ENCODE measurements at regions not wholly inside any gene's neighbourhood (a gene's known extent, or its start where the extent isn't known, plus 50 kb on each side); places are given as distances from the start of the nearest gene placed in this dataset.

DNA sequence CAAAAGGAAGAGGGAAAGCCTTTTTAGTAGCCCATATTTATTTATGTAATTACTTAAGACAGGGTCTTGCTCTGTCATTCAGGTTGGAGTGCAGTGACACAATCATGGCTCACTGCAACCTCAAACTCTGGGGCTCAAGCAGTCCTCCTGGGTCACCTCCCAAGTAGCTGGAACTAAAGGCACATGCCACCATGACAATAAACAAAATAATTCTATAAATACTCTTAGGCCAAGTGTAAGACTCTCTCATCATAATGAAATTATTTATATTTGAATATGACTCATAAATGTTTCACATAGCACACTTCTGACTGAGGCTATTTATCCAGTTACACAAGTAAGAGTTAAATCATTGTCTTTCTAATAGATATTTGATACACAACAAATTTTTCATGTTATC is 314.7 kb downstream of the AMY1C start:
- no peaks in the 10 kb centered on the region for H3K27me3 ChIP-seq (ENCODE audit: low read depth)
- intact Hi-C loops (cut with micrococcal nuclease): no loop called here
- H3K4me1 ChIP-seq: no peaks in the 10 kb centered on the region
- TF ChIP-seq, protein P1, sequence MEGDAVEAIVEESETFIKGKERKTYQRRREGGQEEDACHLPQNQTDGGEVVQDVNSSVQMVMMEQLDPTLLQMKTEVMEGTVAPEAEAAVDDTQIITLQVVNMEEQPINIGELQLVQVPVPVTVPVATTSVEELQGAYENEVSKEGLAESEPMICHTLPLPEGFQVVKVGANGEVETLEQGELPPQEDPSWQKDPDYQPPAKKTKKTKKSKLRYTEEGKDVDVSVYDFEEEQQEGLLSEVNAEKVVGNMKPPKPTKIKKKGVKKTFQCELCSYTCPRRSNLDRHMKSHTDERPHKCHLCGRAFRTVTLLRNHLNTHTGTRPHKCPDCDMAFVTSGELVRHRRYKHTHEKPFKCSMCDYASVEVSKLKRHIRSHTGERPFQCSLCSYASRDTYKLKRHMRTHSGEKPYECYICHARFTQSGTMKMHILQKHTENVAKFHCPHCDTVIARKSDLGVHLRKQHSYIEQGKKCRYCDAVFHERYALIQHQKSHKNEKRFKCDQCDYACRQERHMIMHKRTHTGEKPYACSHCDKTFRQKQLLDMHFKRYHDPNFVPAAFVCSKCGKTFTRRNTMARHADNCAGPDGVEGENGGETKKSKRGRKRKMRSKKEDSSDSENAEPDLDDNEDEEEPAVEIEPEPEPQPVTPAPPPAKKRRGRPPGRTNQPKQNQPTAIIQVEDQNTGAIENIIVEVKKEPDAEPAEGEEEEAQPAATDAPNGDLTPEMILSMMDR (IDR thresholded peaks at IDR 0.05; ENCODE audit: borderline replicate concordance): no peak
- no peaks in the 10 kb centered on the region for H3K36me3 ChIP-seq
- H3K4me3 ChIP-seq: no peak overlapping the region
- DNase-seq: no peak
- H3K27ac ChIP-seq (replicated peaks): no peak overlapping the region
- H3K9me3 ChIP-seq (replicated peaks): no peaks in the 10 kb centered on the region

DNA sequence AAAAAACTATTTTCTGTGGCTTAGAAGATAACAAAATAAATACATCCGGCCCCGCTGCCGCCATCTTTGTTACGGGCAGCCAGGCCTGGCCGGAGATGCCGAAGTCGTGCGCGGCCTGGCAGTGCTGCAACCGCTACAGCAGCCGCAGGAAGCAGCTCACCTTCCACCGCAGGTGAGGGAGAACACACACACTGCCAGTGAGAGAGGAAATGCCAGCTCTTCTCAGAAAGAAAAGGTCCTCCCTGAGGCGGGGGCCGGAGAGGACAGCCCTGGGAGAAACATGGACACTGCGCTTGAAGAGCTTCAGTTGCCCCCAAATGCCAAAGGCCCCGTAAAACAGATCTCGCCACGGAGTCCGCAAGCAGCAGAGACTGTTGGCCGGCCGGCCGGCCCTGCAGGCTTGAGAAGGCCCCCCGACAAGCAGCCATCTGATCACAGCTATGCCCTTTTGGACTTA is 323.2 kb downstream of the AMY1C start:
- H3K4me1 ChIP-seq: no peaks in the 10 kb centered on the region
- no peaks in the 10 kb centered on the region for H3K27me3 ChIP-seq (ENCODE audit: low read depth)
- H3K9me3 ChIP-seq (replicated peaks): no peaks in the 10 kb centered on the region
- H3K4me3 ChIP-seq: no peak overlapping the region
- intact Hi-C loops (cut with micrococcal nuclease): no loop called here
- H3K27ac ChIP-seq (replicated peaks): no peak overlapping the region
- TF ChIP-seq, protein P1 (IDR thresholded peaks at IDR 0.05; ENCODE audit: borderline replicate concordance): no peak
- H3K36me3 ChIP-seq: no peaks in the 10 kb centered on the region
- DNase-seq: no peak

DNA sequence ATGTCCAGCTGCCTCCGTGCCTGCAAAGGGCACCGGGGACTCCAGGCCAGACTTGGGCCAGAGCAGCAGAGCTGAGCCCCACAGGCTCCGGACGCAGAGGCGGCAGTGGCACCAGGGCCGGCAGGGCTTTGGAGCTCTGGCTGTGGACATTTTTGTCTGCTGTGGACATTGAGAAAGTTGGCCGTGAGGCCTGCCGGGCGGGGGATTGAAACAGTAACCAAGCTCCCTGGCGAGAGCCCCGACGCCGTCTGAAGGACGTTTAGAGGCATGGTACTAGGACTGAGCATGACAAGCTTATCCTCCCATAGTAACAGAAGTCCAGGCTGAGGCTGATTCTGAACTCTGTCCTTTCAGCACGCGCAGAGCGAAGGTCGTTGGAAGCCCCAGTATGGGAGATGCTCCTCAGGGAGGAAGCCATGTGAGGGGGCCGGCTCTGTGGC is 323.8 kb downstream of the AMY1C start:
- Histone ChIP-seq H3K27ac (replicated peaks) (no peak overlapping the region), H3K4me1 (no peaks in the 10 kb centered on the region), H3K9me3 (replicated peaks) (no peaks in the 10 kb centered on the region), H3K4me3 (no peak overlapping the region), H3K36me3 (no peaks in the 10 kb centered on the region), H3K27me3 (ENCODE audit: low read depth) (no peaks in the 10 kb centered on the region)
- intact Hi-C loops (cut with micrococcal nuclease): no loop called here
- TF ChIP-seq, protein P1 (IDR thresholded peaks at IDR 0.05; ENCODE audit: borderline replicate concordance): no peak
- DNase-seq: no peak

DNA sequence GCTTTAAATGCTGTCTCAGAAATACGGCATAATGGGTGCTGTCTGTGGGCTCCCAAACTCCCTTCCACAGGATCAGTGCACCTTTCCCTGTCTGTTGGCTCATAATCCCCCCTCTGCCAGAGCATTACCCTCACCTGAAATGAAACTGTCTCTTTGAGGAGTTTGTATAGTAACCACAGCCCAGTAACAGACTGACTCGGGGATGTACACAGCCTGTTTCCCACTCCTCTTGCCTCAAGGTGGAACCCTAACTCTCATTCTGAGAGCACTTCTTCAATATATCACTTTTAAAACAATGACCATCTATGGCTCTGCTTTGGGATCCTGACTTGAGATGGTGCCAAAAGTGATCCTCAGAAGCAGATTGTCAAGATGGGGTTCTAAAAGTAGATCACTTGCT is 332.5 kb downstream of the AMY1C start:
- intact Hi-C loops (cut with micrococcal nuclease): no loop called here
- DNase-seq: no peak
- Histone ChIP-seq H3K27me3 (ENCODE audit: low read depth) (no peaks in the 10 kb centered on the region), H3K36me3 (no peaks in the 10 kb centered on the region), H3K27ac (replicated peaks) (no peak overlapping the region), H3K4me3 (no peak overlapping the region), H3K4me1 (no peaks in the 10 kb centered on the region), H3K9me3 (replicated peaks) (no peaks in the 10 kb centered on the region)
- TF ChIP-seq, protein P1 (IDR thresholded peaks at IDR 0.05; ENCODE audit: borderline replicate concordance): no peak

DNA sequence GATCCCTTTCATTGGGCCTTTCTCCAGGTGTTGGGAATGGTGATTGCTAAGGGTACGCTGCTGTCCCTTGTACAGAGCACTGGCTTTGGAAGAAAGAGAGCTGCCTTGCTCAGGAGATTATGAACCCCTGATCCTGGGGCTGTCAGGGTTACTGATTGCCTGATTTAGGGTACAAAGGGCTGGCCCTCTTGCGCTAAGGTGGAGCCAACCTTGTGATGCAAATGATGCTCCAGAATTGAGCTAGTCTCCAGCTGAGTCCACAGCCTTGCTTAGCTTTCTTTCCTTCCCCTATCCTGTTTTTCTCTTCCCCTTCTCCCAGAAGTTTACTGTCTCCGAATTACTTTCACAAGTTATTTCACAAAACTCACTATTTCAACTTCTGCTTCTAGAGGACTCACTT is 334.7 kb downstream of the AMY1C start:
- no peak overlapping the region for H3K27ac ChIP-seq (replicated peaks)

More for the DNA sequence above, 334.7 kb downstream of the AMY1C start:
- no peaks in the 10 kb centered on the region for H3K27me3 ChIP-seq (ENCODE audit: low read depth)
- H3K36me3 ChIP-seq: no peaks in the 10 kb centered on the region
- TF ChIP-seq, protein P1 (IDR thresholded peaks at IDR 0.05; ENCODE audit: borderline replicate concordance): no peak
- no peaks in the 10 kb centered on the region for H3K9me3 ChIP-seq (replicated peaks)
- intact Hi-C loops (cut with micrococcal nuclease): no loop called here
- DNase-seq: no peak
- H3K4me3 ChIP-seq: no peak overlapping the region
- H3K4me1 ChIP-seq: no peaks in the 10 kb centered on the region

Measured in left ventricle myocardium inferior (tissue), 1 donor.